ENCODE measurements at regions not wholly inside any gene's neighbourhood (a gene's known extent, or its start where the extent isn't known, plus 50 kb on each side); places are given as distances from the start of the nearest gene placed in this dataset.

GRCh38 chr10:29827512-29827911 is 192.7 kb upstream of the SVIL start:
- Histone ChIP-seq H3K27ac (ENCODE audit: low read depth in 2 of 2, low read length in 1 of 2) (no peak overlapping the region), H3K9ac (no peak overlapping the region), H3K79me2 (ENCODE audit: insufficient read depth) (no peaks in the 10 kb centered on the region), H4K20me1 (ENCODE audit: insufficient read depth) (no peaks in the 10 kb centered on the region), H3K27me3 (ENCODE audit: insufficient read depth) (no peaks in the 10 kb centered on the region), H3K36me3 (replicated peaks in 1 of 2; ENCODE audit: control insufficient read depth in 1 of 2, insufficient read depth in 2 of 2, low read length in 1 of 2) (no peaks in the 10 kb centered on the region), H3K9me2 (no peaks in the 10 kb centered on the region), H3K4me2 (no peak overlapping the region), H3K4me1 (ENCODE audit: control insufficient read depth in 1 of 2, insufficient read depth in 2 of 2, low read depth in 1 of 2, low read length in 1 of 2) (peaks cover 0 to 3% of the 10 kb centered on the region in 2 experiments; a peak in 1 of 4 replicates), H2AFZ (ENCODE audit: low read depth) (no peak overlapping the region), H3F3A (replicated peaks; ENCODE audit: insufficient read depth) (no peaks in the 10 kb centered on the region), H3K4me3 (ENCODE audit: low read depth in 2 of 2, low read length in 1 of 2) (no peak overlapping the region), H3K9me3 (no peaks in the 10 kb centered on the region)
- CTCF ChIA-PET, result no interaction called here
- DNase-seq, result no peak
- 90% methylated on average over 6 of the region's 7 CpGs for WGBS (ENCODE audit: low lambda C conversion rate)
- TF ChIP-seq REST (IDR thresholded peaks at IDR 0.05; ENCODE audit: low read depth, low read length) (no peak), IRF3 (IDR thresholded peaks at IDR 0.05; ENCODE audit: low read depth, low read length) (no peak), FOXM1 (IDR thresholded peaks at IDR 0.05; ENCODE audit: low read depth) (no peak)
- POLR2A ChIA-PET, result no interaction called here

- no peaks in the 10 kb centered on the region for H3K36me3 ChIP-seq (replicated peaks in 1 of 2; ENCODE audit: control insufficient read depth in 1 of 2, insufficient read depth in 2 of 2, low read length in 1 of 2)
- no peaks in the 10 kb centered on the region for H3K9me3 ChIP-seq
- H3K4me3 ChIP-seq (ENCODE audit: low read depth in 2 of 2, low read length in 1 of 2), result no peak overlapping the region
- H3K4me1 ChIP-seq (ENCODE audit: control insufficient read depth in 1 of 2, insufficient read depth in 2 of 2, low read depth in 1 of 2, low read length in 1 of 2), result peaks cover 0 to 3% of the 10 kb centered on the region in 2 experiments; a peak in 1 of 4 replicates
- H3K4me2 ChIP-seq, result no peak overlapping the region
- no peak overlapping the region for H3K27ac ChIP-seq (ENCODE audit: low read depth in 2 of 2, low read length in 1 of 2)
- H3F3A ChIP-seq (replicated peaks; ENCODE audit: insufficient read depth), result no peaks in the 10 kb centered on the region
- no peaks in the 10 kb centered on the region for H3K79me2 ChIP-seq (ENCODE audit: insufficient read depth)
- 76% methylated on average over 5 of the region's 5 CpGs for WGBS (ENCODE audit: low lambda C conversion rate)
- TF ChIP-seq PBX3 (IDR thresholded peaks at IDR 0.05) (no peak), EP300 (IDR thresholded peaks at IDR 0.05; ENCODE audit: borderline replicate concordance in 1 of 2, low read depth in 1 of 2, low read length in 1 of 2) (no peak), MAX (IDR thresholded peaks at IDR 0.05; ENCODE audit: low read depth) (no peak), NFIC (IDR thresholded peaks at IDR 0.05; ENCODE audit: borderline replicate concordance) (no peak), USF2 (IDR thresholded peaks at IDR 0.05; ENCODE audit: borderline replicate concordance, low read depth, low read length) (no peak), SIN3A (IDR thresholded peaks at IDR 0.05; ENCODE audit: borderline replicate concordance, low read depth, low read length) (no peak), FOXM1 (IDR thresholded peaks at IDR 0.05; ENCODE audit: low read depth) (no peak), POLR2AphosphoS5 (IDR thresholded peaks at IDR 0.05; ENCODE audit: low read depth, low read length) (no peak), YY1 (IDR thresholded peaks at IDR 0.05; ENCODE audit: low read depth) (no peak), CHD2 (IDR thresholded peaks at IDR 0.05; ENCODE audit: low read length, partially characterized antibody) (no peak), TAF1 (IDR thresholded peaks at IDR 0.05; ENCODE audit: borderline replicate concordance, low read depth, low read length) (no peak), MXI1 (IDR thresholded peaks at IDR 0.05; ENCODE audit: low read depth, low read length) (no peak), NRF1 (IDR thresholded peaks at IDR 0.05; ENCODE audit: low read depth, low read length) (no peak), TEAD4 (IDR thresholded peaks at IDR 0.05; ENCODE audit: borderline replicate concordance, insufficient read depth) (no peak)
- H4K20me1 ChIP-seq (ENCODE audit: insufficient read depth), result no peaks in the 10 kb centered on the region
- no peak overlapping the region for H3K9ac ChIP-seq
- ChIA-PET POLR2A (no interaction called here), CTCF (interaction anchor here (1.2 kb wide), 1 partner anchor 35 kb away, joined by 3 read pairs; no protein-coding TSS in a partner anchor)
- H3K9me2 ChIP-seq, result no peaks in the 10 kb centered on the region
- H3K27me3 ChIP-seq (ENCODE audit: insufficient read depth), result no peaks in the 10 kb centered on the region
- H2AFZ ChIP-seq (ENCODE audit: low read depth), result no peak overlapping the region
- no peak for DNase-seq
Measured at GRCh38 chr10:29826801-29827450, 192.2 kb upstream of the SVIL start.

Data from SK-N-SH (cell line).